Adrenal gland (tissue), 5 donors: ENCODE measurements at regions not wholly inside any gene's neighbourhood (a gene's known extent, or its start where the extent isn't known, plus 50 kb on each side); places are given as distances from the start of the nearest gene placed in this dataset.

Source experiments
- POLR2A ChIP-seq, 2 donors: fragments of 450-650 bp; IDR thresholded peaks; one replicate each; pipeline ENCODE4 v1.6.1; 2017; ENCODE audit warnings: antibody characterized with exemption in 2 of 2, mild to moderate bottlenecking in 2 of 2, moderate library complexity in 1 of 2
- TF ChIP-seq, protein P1 (sequence below), 6 experiments: fragments of 450-650 bp in 4 of 6; fragments of 200-600 bp in 2 of 6; sonication (generic) in 1 of 6; IDR thresholded peaks; 1 replicate in 5 of 6; 2 replicates in 1 of 6; pipeline versions ENCODE4 v1.5.1 to v1.8.0; 2016 to 2021; ENCODE audit warnings: antibody characterized with exemption in 6 of 6, mild to moderate bottlenecking in 2 of 6, moderate library complexity in 1 of 6
- donor health status: DM: no; HTN: no; CAD: no.

DNA sequence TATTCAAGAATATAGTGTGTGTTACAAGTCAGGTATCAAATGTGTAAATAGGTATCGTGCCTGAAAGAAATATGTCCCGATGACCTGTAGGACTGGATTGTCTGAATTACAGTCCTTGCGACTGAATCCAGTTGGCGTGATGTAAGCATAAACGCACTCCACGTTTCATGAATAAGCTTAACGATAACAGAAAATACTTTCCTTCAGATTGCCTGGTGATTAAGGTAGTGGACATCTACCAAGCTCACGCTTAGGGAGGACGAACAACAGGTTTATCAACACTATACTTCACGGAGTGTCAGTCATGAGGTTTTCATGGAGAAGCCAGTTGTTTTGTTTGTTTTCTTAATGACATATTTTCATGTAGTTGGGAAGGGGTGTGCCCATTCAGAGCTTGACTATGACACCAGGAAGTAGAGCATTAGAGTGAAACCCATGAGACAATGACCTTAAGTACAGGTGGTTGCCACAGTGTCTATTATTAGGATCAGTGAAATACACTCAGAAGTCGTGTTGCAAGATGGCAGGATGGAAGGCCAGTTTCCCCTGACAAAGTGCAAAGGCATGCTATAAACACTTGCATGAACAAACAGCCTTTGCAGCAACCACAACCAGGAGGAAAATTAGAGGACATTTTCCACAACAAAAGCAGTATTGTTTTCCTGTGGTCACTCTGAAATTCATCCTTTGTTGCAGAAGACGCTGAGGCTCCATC, 305.8 kb upstream of the PRDM1 start:
- no peak for TF ChIP-seq POLR2A (IDR thresholded peaks at IDR 0.05)
- TF ChIP-seq, protein P1, sequence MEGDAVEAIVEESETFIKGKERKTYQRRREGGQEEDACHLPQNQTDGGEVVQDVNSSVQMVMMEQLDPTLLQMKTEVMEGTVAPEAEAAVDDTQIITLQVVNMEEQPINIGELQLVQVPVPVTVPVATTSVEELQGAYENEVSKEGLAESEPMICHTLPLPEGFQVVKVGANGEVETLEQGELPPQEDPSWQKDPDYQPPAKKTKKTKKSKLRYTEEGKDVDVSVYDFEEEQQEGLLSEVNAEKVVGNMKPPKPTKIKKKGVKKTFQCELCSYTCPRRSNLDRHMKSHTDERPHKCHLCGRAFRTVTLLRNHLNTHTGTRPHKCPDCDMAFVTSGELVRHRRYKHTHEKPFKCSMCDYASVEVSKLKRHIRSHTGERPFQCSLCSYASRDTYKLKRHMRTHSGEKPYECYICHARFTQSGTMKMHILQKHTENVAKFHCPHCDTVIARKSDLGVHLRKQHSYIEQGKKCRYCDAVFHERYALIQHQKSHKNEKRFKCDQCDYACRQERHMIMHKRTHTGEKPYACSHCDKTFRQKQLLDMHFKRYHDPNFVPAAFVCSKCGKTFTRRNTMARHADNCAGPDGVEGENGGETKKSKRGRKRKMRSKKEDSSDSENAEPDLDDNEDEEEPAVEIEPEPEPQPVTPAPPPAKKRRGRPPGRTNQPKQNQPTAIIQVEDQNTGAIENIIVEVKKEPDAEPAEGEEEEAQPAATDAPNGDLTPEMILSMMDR (IDR thresholded peaks at IDR 0.05) = no peak
